Activated CD8-positive, alpha-beta T cell treated with anti-CD3 and anti-CD28 coated beads, Interleukin-2, amount 10 ng/mL, durations not matched to agents 7 days and 5 days (primary cell): ENCODE measurements at regions not wholly inside any gene's neighbourhood (a gene's known extent, or its start where the extent isn't known, plus 50 kb on each side); places are given as distances from the start of the nearest gene placed in this dataset.

Experiments used
- ATAC-seq: fragments of 150-1000 bp; cut with Tn5 transposase; one replicate; pipeline ENCODE4 v1.10.0; 2021; ENCODE audit warnings: moderate library complexity
- CTCF ChIA-PET: fragments of 350-600 bp; sonication (Branson Sonifier 250); formaldehyde crosslinking; loops from one replicate; lab custom pipeline; 2021; ENCODE audit warnings: antibody characterized with exemption; lab: Charles Lee
- POLR2A ChIA-PET: fragments of 350-600 bp; sonication (Branson Sonifier 250); formaldehyde crosslinking; loops from one replicate; lab custom pipeline; 2021; ENCODE audit warnings: antibody characterized with exemption; lab: Charles Lee
- DNase-seq: peaks from one replicate; pipeline ENCODE4 v3.0.0-alpha.2; 2020
- H3K27ac Mint-ChIP-seq: one replicate; pipeline ENCODE4 v1.8.0; 2021; ENCODE audit warnings: mild to moderate bottlenecking, mixed read lengths
- H3K27me3 Mint-ChIP-seq: one replicate; pipeline ENCODE4 v1.8.0; 2021; ENCODE audit warnings: low read depth, mixed read lengths
- H3K36me3 Mint-ChIP-seq: one replicate; pipeline ENCODE4 v1.8.0; 2021; ENCODE audit warnings: low read depth, mixed read lengths
- H3K4me1 Mint-ChIP-seq: one replicate; pipeline ENCODE4 v1.8.0; 2021; ENCODE audit warnings: low read depth, mixed read lengths
- H3K4me3 Mint-ChIP-seq: one replicate; pipeline ENCODE4 v1.8.0; 2021; ENCODE audit warnings: mild to moderate bottlenecking, mixed read lengths
- H3K9me3 Mint-ChIP-seq: one replicate; pipeline ENCODE4 v1.8.0; 2022; ENCODE audit warnings: mixed read lengths; ENCODE audit not compliant: insufficient read depth

GRCh38 chr22:49576241-49577141, 251.2 kb downstream of the BRD1 start:
- no peaks in the 10 kb centered on the region for H3K36me3 Mint-ChIP-seq
- H3K27me3 Mint-ChIP-seq = no peaks in the 10 kb centered on the region
- DNase-seq = no peak
- H3K4me3 Mint-ChIP-seq = no peak overlapping the region
- no peaks in the 10 kb centered on the region for H3K9me3 Mint-ChIP-seq
- H3K4me1 Mint-ChIP-seq = no peaks in the 10 kb centered on the region
- ChIA-PET CTCF (no interaction called here), POLR2A (no interaction called here)
- no peak for ATAC-seq
- H3K27ac Mint-ChIP-seq = no peak overlapping the region

GRCh38 chr22:49575703-49576081, 252.0 kb downstream of the BRD1 start:
- Mint-ChIP-seq H3K4me1 (no peaks in the 10 kb centered on the region), H3K27me3 (no peaks in the 10 kb centered on the region), H3K27ac (no peak overlapping the region), H3K9me3 (no peaks in the 10 kb centered on the region), H3K36me3 (no peaks in the 10 kb centered on the region), H3K4me3 (no peak overlapping the region)
- ChIA-PET POLR2A (no interaction called here), CTCF (no interaction called here)
- ATAC-seq (no peak), DNase-seq (no peak)

- DNase-seq = no peak
- ChIA-PET POLR2A (no interaction called here), CTCF (no interaction called here)
- Mint-ChIP-seq H3K27me3 (no peaks in the 10 kb centered on the region), H3K9me3 (no peaks in the 10 kb centered on the region), H3K36me3 (no peaks in the 10 kb centered on the region), H3K4me3 (no peak overlapping the region), H3K4me1 (no peaks in the 10 kb centered on the region), H3K27ac (no peak overlapping the region)
- ATAC-seq = no peak
Measured at GRCh38 chr22:49574881-49575702, 252.6 kb downstream of the BRD1 start.

GRCh38 chr22:49574205-49574880, 253.3 kb downstream of the BRD1 start:
- no peak overlapping the region for H3K4me3 Mint-ChIP-seq
- no peaks in the 10 kb centered on the region for H3K4me1 Mint-ChIP-seq
- no peaks in the 10 kb centered on the region for H3K36me3 Mint-ChIP-seq
- CTCF ChIA-PET = no interaction called here
- no peaks in the 10 kb centered on the region for H3K9me3 Mint-ChIP-seq
- H3K27me3 Mint-ChIP-seq = no peaks in the 10 kb centered on the region
- no peak for ATAC-seq
- no peak for DNase-seq
- POLR2A ChIA-PET = no interaction called here
- H3K27ac Mint-ChIP-seq = no peak overlapping the region

GRCh38 chr22:49573109-49573765, 254.4 kb downstream of the BRD1 start:
- CTCF ChIA-PET = no interaction called here
- no peak for ATAC-seq
- H3K27me3 Mint-ChIP-seq = no peaks in the 10 kb centered on the region

GRCh38 chr22:49571326-49571725, 256.3 kb downstream of the BRD1 start:
- Mint-ChIP-seq H3K9me3 (no peaks in the 10 kb centered on the region), H3K27me3 (no peaks in the 10 kb centered on the region), H3K4me3 (no peak overlapping the region), H3K4me1 (no peaks in the 10 kb centered on the region), H3K36me3 (no peaks in the 10 kb centered on the region), H3K27ac (no peak overlapping the region)
- ATAC-seq (no peak), DNase-seq (no peak)
- ChIA-PET POLR2A (no interaction called here), CTCF (no interaction called here)

More at GRCh38 chr22:49573109-49573765, 254.4 kb downstream of the BRD1 start:
- no peak overlapping the region for H3K4me3 Mint-ChIP-seq
- no peak overlapping the region for H3K27ac Mint-ChIP-seq
- H3K36me3 Mint-ChIP-seq = no peaks in the 10 kb centered on the region
- no peaks in the 10 kb centered on the region for H3K9me3 Mint-ChIP-seq
- DNase-seq = no peak
- POLR2A ChIA-PET = no interaction called here
- H3K4me1 Mint-ChIP-seq = no peaks in the 10 kb centered on the region

- Mint-ChIP-seq H3K4me1 (no peaks in the 10 kb centered on the region), H3K27ac (no peak overlapping the region), H3K4me3 (no peak overlapping the region), H3K36me3 (no peaks in the 10 kb centered on the region), H3K9me3 (no peaks in the 10 kb centered on the region), H3K27me3 (no peaks in the 10 kb centered on the region)
- POLR2A ChIA-PET = no interaction called here
- DNase-seq (no peak), ATAC-seq (no peak)
- CTCF ChIA-PET = no interaction called here
Measured at GRCh38 chr22:49570032-49570848, 257.4 kb downstream of the BRD1 start.

- H3K4me3 Mint-ChIP-seq = no peak overlapping the region
- ATAC-seq (no peak), DNase-seq (no peak)
- no peaks in the 10 kb centered on the region for H3K9me3 Mint-ChIP-seq
- CTCF ChIA-PET = no interaction called here
- no peak overlapping the region for H3K27ac Mint-ChIP-seq
- no peaks in the 10 kb centered on the region for H3K36me3 Mint-ChIP-seq
- no peaks in the 10 kb centered on the region for H3K27me3 Mint-ChIP-seq
- H3K4me1 Mint-ChIP-seq = no peaks in the 10 kb centered on the region
- POLR2A ChIA-PET = no interaction called here
Measured at GRCh38 chr22:49569286-49570031, 258.2 kb downstream of the BRD1 start.

GRCh38 chr22:49568751-49569285, 258.9 kb downstream of the BRD1 start:
- no peaks in the 10 kb centered on the region for H3K36me3 Mint-ChIP-seq
- ATAC-seq = no peak
- CTCF ChIA-PET = no interaction called here
- no peaks in the 10 kb centered on the region for H3K4me1 Mint-ChIP-seq
- H3K9me3 Mint-ChIP-seq = no peaks in the 10 kb centered on the region
- no peak overlapping the region for H3K27ac Mint-ChIP-seq
- POLR2A ChIA-PET = no interaction called here
- H3K27me3 Mint-ChIP-seq = no peaks in the 10 kb centered on the region
- H3K4me3 Mint-ChIP-seq = no peak overlapping the region
- DNase-seq = no peak

- ATAC-seq (no peak), DNase-seq (no peak)
- ChIA-PET CTCF (no interaction called here), POLR2A (no interaction called here)
- H3K9me3 Mint-ChIP-seq = no peaks in the 10 kb centered on the region
- H3K4me3 Mint-ChIP-seq = no peak overlapping the region
- H3K27ac Mint-ChIP-seq = no peak overlapping the region
- H3K4me1 Mint-ChIP-seq = no peaks in the 10 kb centered on the region
- no peaks in the 10 kb centered on the region for H3K27me3 Mint-ChIP-seq
- no peaks in the 10 kb centered on the region for H3K36me3 Mint-ChIP-seq
Measured at GRCh38 chr22:49567899-49568750, 259.5 kb downstream of the BRD1 start.
